ENCODE measurements at regions not wholly inside any gene's neighbourhood (a gene's known extent, or its start where the extent isn't known, plus 50 kb on each side); places are given as distances from the start of the nearest gene placed in this dataset.
"Not testable (repeated sequence)": the region's sequence is repeated elsewhere in the genome, so short reads cannot be mapped to it uniquely, and the experiment has no call there.

DNA sequence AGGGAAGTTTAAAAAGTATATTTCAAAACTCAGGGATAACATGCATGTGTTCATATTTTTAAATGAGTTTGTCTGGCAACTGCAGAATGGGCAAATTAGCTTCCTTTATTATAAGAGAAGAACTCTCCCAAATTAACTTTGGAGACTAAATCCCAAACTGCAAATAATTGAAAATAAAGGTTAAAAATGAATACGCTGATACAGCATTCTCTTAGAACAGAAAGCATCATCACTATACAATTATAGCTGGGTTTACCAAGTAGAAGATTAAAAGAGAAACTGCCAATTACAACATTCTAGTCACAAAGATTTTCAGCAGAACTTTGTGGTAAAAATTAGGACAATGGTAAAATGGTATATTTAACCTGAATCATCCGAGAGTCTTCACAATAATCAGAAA is 73.3 kb downstream of the OLFM4 start:
- DNase-seq (ENCODE audit: low spot score) = no peak
- Mint-ChIP-seq H3K4me1 (ENCODE audit: low read depth) (no peaks in the 10 kb centered on the region), H3K27ac (no peak overlapping the region), H3K27me3 (ENCODE audit: low read depth) (no peaks in the 10 kb centered on the region), H3K4me3 (no peak overlapping the region), H3K9me3 (peaks cover 6% of the 10 kb centered on the region), H3K36me3 (ENCODE audit: low read depth) (no peaks in the 10 kb centered on the region)

DNA sequence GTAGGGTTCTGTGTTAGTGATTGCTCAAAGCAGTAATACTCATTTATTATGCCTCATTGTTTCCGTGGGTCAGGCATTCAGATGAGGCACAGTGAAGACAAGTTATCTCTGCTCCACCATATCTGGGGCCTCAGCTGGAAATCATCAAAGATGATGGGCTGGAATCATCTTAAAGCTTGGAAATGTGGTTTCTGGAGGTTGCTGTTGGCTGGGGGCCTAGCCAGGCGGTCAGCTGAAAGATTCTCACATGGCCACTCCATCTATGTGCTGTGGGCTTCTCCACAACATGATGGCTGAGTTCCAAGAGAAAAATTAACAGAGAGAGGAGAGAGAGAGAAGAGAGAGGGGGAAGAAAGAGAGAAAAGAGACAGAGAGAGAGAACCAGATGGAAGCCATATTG is 75.5 kb downstream of the OLFM4 start:
- H3K4me3 Mint-ChIP-seq = no peak overlapping the region
- no peak overlapping the region for H3K27ac Mint-ChIP-seq
- H3K27me3 Mint-ChIP-seq (ENCODE audit: low read depth) = no peaks in the 10 kb centered on the region
- no peaks in the 10 kb centered on the region for H3K4me1 Mint-ChIP-seq (ENCODE audit: low read depth)
- H3K36me3 Mint-ChIP-seq (ENCODE audit: low read depth) = no peaks in the 10 kb centered on the region
- no peaks in the 10 kb centered on the region for H3K9me3 Mint-ChIP-seq
- no peak for DNase-seq (ENCODE audit: low spot score)

DNA sequence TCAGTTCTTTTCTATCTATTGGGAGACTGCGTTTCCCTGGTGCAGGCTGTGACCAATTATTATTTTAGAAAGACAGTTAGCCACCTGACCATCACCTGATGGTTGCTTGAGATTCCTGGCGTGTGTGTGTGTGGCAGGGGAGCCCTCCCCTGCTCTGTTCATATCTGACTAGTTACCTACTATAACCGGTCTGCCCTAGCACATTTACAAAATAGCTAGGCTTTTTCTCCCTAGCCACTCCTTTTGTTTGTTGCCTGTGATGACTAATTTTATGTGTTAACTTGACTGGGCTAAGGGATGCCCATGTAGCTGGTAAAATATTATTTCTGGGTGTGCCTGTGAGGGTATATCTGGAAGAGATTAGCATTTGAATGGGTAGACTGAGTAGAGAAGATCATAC is 76.9 kb downstream of the OLFM4 start:
- no peak overlapping the region for H3K27ac Mint-ChIP-seq
- no peaks in the 10 kb centered on the region for H3K36me3 Mint-ChIP-seq (ENCODE audit: low read depth)
- H3K27me3 Mint-ChIP-seq (ENCODE audit: low read depth) = no peaks in the 10 kb centered on the region
- DNase-seq (ENCODE audit: low spot score) = no peak
- H3K4me3 Mint-ChIP-seq = no peak overlapping the region
- H3K4me1 Mint-ChIP-seq (ENCODE audit: low read depth) = no peaks in the 10 kb centered on the region
- no peaks in the 10 kb centered on the region for H3K9me3 Mint-ChIP-seq

DNA sequence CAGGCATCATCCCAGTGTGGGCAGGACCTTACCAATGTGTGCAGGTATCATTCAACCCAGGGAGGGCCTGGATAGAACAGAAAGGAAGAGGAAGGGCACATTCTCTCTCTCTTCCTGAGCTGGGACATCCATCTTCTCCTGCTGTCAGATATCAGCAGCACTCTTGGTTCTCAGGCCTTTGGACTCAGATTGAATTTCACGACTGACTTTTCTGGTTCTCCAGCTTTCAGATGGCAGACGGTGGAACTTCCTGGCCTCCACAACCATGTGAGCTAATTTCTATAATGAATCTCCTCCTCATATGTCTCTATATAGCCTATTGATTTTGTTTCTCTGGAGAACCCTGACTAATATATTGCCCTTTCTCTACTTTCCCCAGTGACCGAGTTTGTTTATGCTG is 77.3 kb downstream of the OLFM4 start:
- H3K4me1 Mint-ChIP-seq (ENCODE audit: low read depth) = no peaks in the 10 kb centered on the region
- no peak overlapping the region for H3K4me3 Mint-ChIP-seq
- no peak overlapping the region for H3K27ac Mint-ChIP-seq
- no peaks in the 10 kb centered on the region for H3K9me3 Mint-ChIP-seq
- DNase-seq (ENCODE audit: low spot score) = no peak
- no peaks in the 10 kb centered on the region for H3K36me3 Mint-ChIP-seq (ENCODE audit: low read depth)
- no peaks in the 10 kb centered on the region for H3K27me3 Mint-ChIP-seq (ENCODE audit: low read depth)

DNA sequence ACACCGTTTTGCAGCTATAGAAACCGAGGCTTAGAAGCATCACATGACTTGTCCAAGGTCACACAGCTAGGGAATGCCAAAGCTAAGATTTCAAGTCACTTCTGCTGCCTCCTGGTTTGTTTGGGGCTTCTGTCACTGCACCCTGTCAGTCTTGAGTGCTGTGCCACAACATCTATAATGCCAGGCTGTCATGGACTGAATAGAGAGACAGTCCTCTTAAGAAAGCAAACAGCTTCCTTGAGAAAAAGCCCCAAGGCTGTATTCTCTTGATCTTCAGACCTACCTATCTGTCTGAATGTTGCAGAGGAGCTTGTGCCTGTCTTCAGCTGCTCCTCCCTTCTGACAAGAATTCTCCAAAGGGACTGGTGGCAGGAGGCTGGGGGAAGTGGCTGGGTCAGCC is 81.6 kb downstream of the OLFM4 start:
- no peak for DNase-seq (ENCODE audit: low spot score)
- Mint-ChIP-seq H3K27me3 (ENCODE audit: low read depth) (no peaks in the 10 kb centered on the region), H3K27ac (no peak overlapping the region), H3K9me3 (no peaks in the 10 kb centered on the region), H3K36me3 (ENCODE audit: low read depth) (no peaks in the 10 kb centered on the region), H3K4me3 (no peak overlapping the region), H3K4me1 (ENCODE audit: low read depth) (no peaks in the 10 kb centered on the region)

DNA sequence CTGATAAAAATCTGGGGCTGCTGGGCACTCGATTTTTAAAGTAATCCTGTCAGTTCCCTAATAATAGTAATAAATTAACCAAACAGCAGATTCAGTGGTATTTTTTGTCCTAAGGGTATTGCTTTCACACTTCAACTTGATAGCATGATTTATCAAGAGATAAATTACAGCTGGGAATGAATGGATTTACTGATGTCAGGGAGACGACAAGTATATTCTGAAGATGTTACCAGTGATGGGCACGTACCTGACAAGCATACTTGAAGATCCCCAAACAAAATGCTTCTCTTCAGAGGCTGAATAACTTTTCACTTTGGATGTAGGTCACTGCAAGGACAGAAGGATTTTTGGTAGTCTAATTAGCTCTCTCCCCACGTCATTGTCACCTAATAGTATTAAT is 82.0 kb downstream of the OLFM4 start:
- Mint-ChIP-seq H3K4me1 (ENCODE audit: low read depth) (no peaks in the 10 kb centered on the region), H3K4me3 (no peak overlapping the region), H3K27me3 (ENCODE audit: low read depth) (no peaks in the 10 kb centered on the region)

DNA sequence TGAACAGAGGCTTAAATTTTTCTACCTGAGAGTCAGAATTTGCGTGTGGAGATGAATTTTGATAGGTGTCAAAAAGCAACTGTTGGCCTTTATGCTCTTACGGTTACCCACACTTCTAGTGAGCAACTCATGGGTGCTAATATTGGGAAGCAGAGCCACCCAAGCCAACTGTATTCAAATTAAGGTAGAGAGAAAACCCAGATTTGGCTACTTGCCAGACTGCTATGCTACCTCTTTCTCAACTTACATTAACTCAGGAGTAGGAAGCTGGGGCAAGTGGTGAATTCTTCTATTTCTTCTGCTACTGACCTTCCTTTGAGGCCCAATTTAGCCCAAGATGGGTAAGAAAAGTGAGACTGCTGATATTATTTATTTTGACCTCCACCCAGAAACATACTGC is 83.9 kb downstream of the OLFM4 start:
- H3K9me3 Mint-ChIP-seq = no peaks in the 10 kb centered on the region
- H3K4me1 Mint-ChIP-seq (ENCODE audit: low read depth) = no peaks in the 10 kb centered on the region
- H3K36me3 Mint-ChIP-seq (ENCODE audit: low read depth) = no peaks in the 10 kb centered on the region
- DNase-seq (ENCODE audit: low spot score) = no peak
- H3K27ac Mint-ChIP-seq = no peak overlapping the region
- no peak overlapping the region for H3K4me3 Mint-ChIP-seq
- no peaks in the 10 kb centered on the region for H3K27me3 Mint-ChIP-seq (ENCODE audit: low read depth)

More for the DNA sequence above, 82.0 kb downstream of the OLFM4 start:
- Mint-ChIP-seq H3K27ac (no peak overlapping the region), H3K36me3 (ENCODE audit: low read depth) (no peaks in the 10 kb centered on the region), H3K9me3 (no peaks in the 10 kb centered on the region)
- DNase-seq (ENCODE audit: low spot score) = no peak

DNA sequence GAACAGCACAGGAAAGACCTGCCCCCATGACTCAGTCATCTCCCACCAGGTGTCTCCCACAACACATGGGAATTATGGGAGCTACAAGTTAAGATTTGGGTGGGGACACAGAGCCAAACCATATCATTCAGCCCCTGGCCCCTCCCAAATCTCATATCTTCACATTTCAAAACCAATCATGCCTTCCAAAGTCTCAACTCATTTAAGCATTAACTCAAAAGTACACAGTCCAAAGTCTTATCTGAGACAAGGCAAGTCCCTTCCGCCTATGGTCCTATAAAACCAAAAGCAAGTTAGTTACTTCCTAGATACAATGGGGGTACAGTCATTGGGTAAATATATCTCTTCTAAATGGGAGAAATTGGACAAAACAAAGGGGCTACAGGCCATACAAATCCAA is 88.4 kb downstream of the OLFM4 start:
- not testable (repeated sequence) for H3K9me3 Mint-ChIP-seq; H3K4me3 Mint-ChIP-seq; H3K27me3 Mint-ChIP-seq (ENCODE audit: low read depth); H3K36me3 Mint-ChIP-seq (ENCODE audit: low read depth); H3K4me1 Mint-ChIP-seq (ENCODE audit: low read depth); DNase-seq (ENCODE audit: low spot score); H3K27ac Mint-ChIP-seq

DNA sequence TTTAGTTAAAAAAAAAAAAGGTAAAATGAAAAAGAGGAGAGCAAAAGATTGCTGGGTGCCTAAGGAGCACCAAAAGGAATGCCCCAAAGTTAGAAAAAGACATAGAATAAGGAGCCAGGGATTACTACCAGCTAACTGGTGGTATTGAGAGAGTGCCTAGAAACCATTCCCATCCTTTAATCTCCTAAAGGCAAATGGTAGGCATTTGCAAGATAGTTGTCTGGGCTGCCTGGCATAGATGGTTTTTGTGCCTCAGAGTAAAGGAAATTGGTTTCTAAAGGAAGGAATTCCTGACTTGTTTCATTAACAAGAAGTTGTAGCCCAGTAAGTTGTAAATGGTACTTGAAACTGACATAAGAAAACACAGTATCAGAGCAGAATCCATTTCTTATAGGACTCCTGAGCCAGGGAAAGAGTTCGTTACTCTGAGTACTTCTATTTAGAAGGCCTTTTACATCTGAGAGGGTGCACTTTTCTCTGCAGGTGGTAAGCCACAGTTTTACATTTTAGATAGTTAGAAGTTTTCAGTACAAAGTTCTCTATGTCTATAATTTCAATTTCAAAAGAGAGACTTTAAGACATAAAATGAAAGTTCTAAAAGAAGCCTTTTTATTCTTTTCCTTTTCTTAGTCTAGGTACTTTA is 92.6 kb downstream of the OLFM4 start:
- no peak overlapping the region for H3K4me3 Mint-ChIP-seq
- H3K9me3 Mint-ChIP-seq = no peaks in the 10 kb centered on the region
- H3K27ac Mint-ChIP-seq = no peak overlapping the region
- no peaks in the 10 kb centered on the region for H3K36me3 Mint-ChIP-seq (ENCODE audit: low read depth)
- no peaks in the 10 kb centered on the region for H3K4me1 Mint-ChIP-seq (ENCODE audit: low read depth)
- no peak for DNase-seq (ENCODE audit: low spot score)
- no peaks in the 10 kb centered on the region for H3K27me3 Mint-ChIP-seq (ENCODE audit: low read depth)

DNA sequence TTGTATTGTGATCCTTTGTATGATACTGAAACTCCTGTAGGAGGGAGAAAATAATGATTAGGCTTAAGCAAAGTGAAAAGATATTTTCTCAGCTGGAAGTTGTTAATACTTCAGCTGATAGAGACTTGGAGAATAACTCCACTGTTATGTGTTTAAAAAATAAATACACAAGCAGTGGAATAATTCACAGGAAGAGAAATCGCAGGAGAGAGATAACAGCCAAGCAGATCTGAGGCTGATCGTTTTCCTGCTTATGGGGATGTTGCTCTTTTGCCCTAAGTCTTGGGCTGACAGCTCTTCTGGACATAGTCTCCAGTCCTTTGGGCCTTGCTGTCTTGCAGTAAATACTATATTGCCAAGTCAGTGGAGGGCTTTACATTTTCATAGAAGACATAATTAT is 93.3 kb downstream of the OLFM4 start:
- no peak overlapping the region for H3K4me3 Mint-ChIP-seq
- no peak overlapping the region for H3K27ac Mint-ChIP-seq
- H3K27me3 Mint-ChIP-seq (ENCODE audit: low read depth) = no peaks in the 10 kb centered on the region
- no peaks in the 10 kb centered on the region for H3K4me1 Mint-ChIP-seq (ENCODE audit: low read depth)
- H3K36me3 Mint-ChIP-seq (ENCODE audit: low read depth) = no peaks in the 10 kb centered on the region
- DNase-seq (ENCODE audit: low spot score) = no peak
- no peaks in the 10 kb centered on the region for H3K9me3 Mint-ChIP-seq

DNA sequence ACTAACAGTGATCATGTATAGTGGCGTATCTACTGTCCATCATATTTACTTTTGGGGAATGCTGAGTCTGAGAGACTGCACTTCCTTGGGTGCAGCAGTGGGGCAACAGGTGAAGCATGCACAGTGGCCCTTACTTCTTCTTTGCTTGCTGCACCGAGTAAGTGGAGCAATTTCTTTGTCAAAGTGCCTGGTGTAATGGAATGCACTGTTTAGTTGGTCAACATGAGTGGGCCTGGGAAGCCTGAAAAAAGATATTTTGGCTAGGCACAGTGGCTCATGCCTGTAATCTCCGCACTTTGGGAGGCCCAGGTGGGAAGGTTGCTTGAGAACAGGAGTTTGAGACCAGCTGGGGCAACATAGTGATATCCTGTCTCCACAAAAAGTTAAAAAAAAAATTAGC is 94.9 kb downstream of the OLFM4 start:
- Mint-ChIP-seq H3K4me1 (ENCODE audit: low read depth) (no peaks in the 10 kb centered on the region), H3K27me3 (ENCODE audit: low read depth) (no peaks in the 10 kb centered on the region), H3K4me3 (no peak overlapping the region), H3K36me3 (ENCODE audit: low read depth) (no peaks in the 10 kb centered on the region), H3K9me3 (no peaks in the 10 kb centered on the region), H3K27ac (no peak overlapping the region)
- DNase-seq (ENCODE audit: low spot score) = no peak

DNA sequence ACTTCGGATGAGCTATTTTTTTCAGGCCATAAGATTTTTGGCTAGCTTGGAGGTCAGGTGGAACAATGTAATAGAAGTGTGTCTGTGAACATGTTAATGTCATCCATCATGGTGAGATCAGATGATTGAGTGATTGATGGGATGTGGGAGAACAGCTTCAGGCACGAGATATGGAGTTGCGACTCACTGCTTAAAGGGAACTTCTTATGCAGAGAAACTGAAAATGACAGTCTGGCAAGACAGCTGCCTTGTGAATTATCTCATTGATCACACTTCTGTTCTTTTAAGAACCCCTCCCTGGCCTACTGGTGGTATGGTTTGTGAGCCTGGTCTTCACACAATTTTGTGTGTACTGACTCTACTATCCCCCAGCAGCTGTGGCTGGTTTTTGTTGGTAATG is 96.0 kb downstream of the OLFM4 start:
- no peaks in the 10 kb centered on the region for H3K27me3 Mint-ChIP-seq (ENCODE audit: low read depth)
- H3K27ac Mint-ChIP-seq = no peak overlapping the region
- H3K4me1 Mint-ChIP-seq (ENCODE audit: low read depth) = no peaks in the 10 kb centered on the region
- no peak overlapping the region for H3K4me3 Mint-ChIP-seq
- no peaks in the 10 kb centered on the region for H3K9me3 Mint-ChIP-seq
- DNase-seq (ENCODE audit: low spot score) = no peak
- H3K36me3 Mint-ChIP-seq (ENCODE audit: low read depth) = no peaks in the 10 kb centered on the region

DNA sequence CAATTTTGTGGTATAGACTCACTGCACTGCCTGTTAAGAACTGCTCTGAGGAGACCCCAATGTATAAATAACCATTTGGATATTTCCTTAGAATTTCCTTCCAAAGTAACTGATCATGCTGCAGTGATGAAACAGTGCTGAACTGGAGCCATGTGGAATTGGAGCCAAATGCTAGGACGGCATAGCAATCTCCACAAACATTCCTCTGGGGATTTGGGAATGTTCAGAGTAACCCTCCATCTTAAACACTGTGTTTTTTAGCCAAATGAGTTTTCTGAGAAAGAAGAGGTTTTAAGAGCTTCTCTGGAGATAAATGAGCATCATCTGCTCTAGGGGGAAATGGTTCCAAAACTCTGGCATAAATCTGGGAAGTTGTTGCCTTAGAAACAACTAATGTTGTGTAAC is 98.2 kb downstream of the OLFM4 start:
- H3K27me3 Mint-ChIP-seq (ENCODE audit: low read depth) = no peaks in the 10 kb centered on the region
- H3K27ac Mint-ChIP-seq = no peak overlapping the region
- H3K36me3 Mint-ChIP-seq (ENCODE audit: low read depth) = no peaks in the 10 kb centered on the region
- no peak overlapping the region for H3K4me3 Mint-ChIP-seq
- no peaks in the 10 kb centered on the region for H3K4me1 Mint-ChIP-seq (ENCODE audit: low read depth)
- DNase-seq (ENCODE audit: low spot score) = no peak
- H3K9me3 Mint-ChIP-seq = no peaks in the 10 kb centered on the region

DNA sequence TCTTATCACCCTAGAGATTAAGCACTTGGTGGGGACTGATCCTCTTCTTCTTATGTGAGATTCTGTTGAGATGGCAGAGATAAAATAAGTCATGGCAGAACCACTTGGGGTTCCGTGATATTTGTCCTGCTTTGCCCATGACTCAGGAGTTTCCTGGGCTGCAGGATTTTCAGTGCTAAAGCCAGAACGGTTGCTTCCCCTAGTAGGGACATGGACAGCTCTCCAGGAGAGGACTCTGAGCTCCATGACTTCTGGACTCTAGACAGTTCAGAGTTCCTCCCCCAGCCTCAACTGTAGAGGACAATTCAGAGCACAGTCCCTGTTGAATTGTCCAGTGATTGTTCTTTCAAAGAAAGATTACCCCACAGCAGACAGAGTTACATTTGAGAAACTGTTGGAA is 98.8 kb downstream of the OLFM4 start:
- no peak overlapping the region for H3K27ac Mint-ChIP-seq

DNA sequence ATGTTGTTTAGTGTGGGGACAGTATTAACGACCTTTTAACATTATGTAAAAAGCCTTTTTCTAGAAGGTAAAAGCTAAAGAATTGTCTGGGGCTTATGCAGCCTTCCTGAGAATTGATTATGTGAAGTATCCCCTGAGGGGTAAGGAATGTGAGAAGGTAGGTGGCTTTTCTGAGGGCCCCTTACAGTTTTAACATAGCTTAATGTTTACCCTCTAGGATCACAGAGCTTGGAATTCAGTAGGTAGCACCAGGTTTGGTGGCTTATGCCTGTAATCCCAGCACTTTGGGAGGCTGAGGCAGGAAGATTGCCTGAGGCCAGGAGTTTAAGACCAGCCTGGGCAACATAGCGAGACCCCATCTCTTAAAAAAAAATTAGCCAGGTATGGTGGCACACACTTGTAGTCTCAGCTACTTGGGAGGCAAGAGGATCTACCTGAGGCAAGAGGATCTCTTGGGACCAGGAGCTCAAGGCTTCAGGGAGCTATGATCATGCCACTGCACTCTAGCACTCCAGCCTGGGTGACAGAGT is 101.3 kb downstream of the OLFM4 start:
- Mint-ChIP-seq H3K27ac (no peak overlapping the region), H3K36me3 (ENCODE audit: low read depth) (no peaks in the 10 kb centered on the region), H3K27me3 (ENCODE audit: low read depth) (no peaks in the 10 kb centered on the region), H3K4me3 (no peak overlapping the region), H3K4me1 (ENCODE audit: low read depth) (no peaks in the 10 kb centered on the region), H3K9me3 (no peaks in the 10 kb centered on the region)
- no peak for DNase-seq (ENCODE audit: low spot score)

More for the DNA sequence above, 98.8 kb downstream of the OLFM4 start:
- H3K9me3 Mint-ChIP-seq = no peaks in the 10 kb centered on the region
- H3K4me3 Mint-ChIP-seq = no peak overlapping the region
- no peaks in the 10 kb centered on the region for H3K4me1 Mint-ChIP-seq (ENCODE audit: low read depth)
- H3K36me3 Mint-ChIP-seq (ENCODE audit: low read depth) = no peaks in the 10 kb centered on the region
- no peaks in the 10 kb centered on the region for H3K27me3 Mint-ChIP-seq (ENCODE audit: low read depth)
- DNase-seq (ENCODE audit: low spot score) = no peak
